ENCODE measurements at regions not wholly inside any gene's neighbourhood (a gene's known extent, or its start where the extent isn't known, plus 50 kb on each side); places are given as distances from the start of the nearest gene placed in this dataset.

DNA sequence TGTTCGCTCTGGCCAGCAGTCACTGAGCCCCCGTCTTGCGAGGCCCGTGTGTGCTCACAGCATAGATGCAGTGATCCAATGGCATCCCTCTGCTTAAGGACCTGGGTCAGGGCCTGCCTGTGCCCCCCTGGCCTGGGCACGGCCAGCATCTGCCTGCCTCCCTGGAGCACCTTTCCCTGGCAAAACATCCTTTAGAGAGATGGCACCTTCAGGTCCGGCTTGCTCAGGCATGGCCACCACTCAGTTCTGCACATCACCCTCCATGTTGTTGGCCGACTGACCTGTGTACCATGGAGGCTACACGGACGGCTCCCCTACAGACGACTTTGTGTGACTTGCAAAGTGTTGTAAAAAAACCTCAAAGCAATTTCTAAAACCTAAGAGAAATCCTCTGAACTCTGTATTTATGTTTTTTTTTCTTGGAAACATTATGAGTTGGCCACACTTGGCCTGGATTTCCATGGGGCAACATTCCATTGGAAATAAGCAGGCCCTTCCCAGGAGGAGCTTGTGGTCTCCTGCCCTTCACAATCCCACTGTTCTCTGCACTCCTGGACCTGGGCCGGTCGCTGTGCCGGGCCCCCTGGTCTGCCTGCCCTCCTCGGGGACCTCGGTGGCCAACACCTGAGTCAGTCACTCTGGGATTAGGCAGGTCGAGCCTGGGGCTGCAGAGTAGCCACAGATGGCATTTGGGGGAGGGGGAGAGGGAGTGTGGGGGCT, 592.4 kb downstream of the TBC1D22A start:
- ATAC-seq (no peak), DNase-seq (ENCODE audit: low read depth, low spot score) (no peak)
- H3K4me1 ChIP-seq (ENCODE audit: control insufficient read depth, insufficient read depth, low read length): no peaks in the 10 kb centered on the region
- no peaks in the 10 kb centered on the region for H3K36me3 ChIP-seq (ENCODE audit: control insufficient read depth, insufficient read depth, low read length)
- H3K9me3 ChIP-seq (ENCODE audit: control insufficient read depth, insufficient read depth, low read depth, low read length): no peaks in the 10 kb centered on the region
- TF ChIP-seq SIN3A (IDR thresholded peaks at IDR 0.05; ENCODE audit: borderline replicate concordance, insufficient read depth, low read depth, low read length) (no peak), POLR2AphosphoS5 (IDR thresholded peaks at IDR 0.05; ENCODE audit: low read depth, low read length) (no peak), TCF7L2 (IDR thresholded peaks at IDR 0.05; ENCODE audit: low read depth, low read length) (no peak)
- TF ChIP-seq, protein P1, sequence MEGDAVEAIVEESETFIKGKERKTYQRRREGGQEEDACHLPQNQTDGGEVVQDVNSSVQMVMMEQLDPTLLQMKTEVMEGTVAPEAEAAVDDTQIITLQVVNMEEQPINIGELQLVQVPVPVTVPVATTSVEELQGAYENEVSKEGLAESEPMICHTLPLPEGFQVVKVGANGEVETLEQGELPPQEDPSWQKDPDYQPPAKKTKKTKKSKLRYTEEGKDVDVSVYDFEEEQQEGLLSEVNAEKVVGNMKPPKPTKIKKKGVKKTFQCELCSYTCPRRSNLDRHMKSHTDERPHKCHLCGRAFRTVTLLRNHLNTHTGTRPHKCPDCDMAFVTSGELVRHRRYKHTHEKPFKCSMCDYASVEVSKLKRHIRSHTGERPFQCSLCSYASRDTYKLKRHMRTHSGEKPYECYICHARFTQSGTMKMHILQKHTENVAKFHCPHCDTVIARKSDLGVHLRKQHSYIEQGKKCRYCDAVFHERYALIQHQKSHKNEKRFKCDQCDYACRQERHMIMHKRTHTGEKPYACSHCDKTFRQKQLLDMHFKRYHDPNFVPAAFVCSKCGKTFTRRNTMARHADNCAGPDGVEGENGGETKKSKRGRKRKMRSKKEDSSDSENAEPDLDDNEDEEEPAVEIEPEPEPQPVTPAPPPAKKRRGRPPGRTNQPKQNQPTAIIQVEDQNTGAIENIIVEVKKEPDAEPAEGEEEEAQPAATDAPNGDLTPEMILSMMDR (IDR thresholded peaks at IDR 0.05): no peak
- TF ChIP-seq, protein P2, sequence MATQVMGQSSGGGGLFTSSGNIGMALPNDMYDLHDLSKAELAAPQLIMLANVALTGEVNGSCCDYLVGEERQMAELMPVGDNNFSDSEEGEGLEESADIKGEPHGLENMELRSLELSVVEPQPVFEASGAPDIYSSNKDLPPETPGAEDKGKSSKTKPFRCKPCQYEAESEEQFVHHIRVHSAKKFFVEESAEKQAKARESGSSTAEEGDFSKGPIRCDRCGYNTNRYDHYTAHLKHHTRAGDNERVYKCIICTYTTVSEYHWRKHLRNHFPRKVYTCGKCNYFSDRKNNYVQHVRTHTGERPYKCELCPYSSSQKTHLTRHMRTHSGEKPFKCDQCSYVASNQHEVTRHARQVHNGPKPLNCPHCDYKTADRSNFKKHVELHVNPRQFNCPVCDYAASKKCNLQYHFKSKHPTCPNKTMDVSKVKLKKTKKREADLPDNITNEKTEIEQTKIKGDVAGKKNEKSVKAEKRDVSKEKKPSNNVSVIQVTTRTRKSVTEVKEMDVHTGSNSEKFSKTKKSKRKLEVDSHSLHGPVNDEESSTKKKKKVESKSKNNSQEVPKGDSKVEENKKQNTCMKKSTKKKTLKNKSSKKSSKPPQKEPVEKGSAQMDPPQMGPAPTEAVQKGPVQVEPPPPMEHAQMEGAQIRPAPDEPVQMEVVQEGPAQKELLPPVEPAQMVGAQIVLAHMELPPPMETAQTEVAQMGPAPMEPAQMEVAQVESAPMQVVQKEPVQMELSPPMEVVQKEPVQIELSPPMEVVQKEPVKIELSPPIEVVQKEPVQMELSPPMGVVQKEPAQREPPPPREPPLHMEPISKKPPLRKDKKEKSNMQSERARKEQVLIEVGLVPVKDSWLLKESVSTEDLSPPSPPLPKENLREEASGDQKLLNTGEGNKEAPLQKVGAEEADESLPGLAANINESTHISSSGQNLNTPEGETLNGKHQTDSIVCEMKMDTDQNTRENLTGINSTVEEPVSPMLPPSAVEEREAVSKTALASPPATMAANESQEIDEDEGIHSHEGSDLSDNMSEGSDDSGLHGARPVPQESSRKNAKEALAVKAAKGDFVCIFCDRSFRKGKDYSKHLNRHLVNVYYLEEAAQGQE (IDR thresholded peaks at IDR 0.05; ENCODE audit: insufficient read depth in 1 of 2, low read depth in 2 of 2, low read length in 1 of 2): no peak
- in situ Hi-C loops (cut with HindIII; ENCODE audit: low pct_unique_long_range_greater_than_20kb, low sequenced_read_pairs) (no loop called here), intact Hi-C loops (cut with micrococcal nuclease; ENCODE audit: unreplicated experiment) (no loop called here)
- no peaks in the 10 kb centered on the region for H3K27me3 ChIP-seq (ENCODE audit: control insufficient read depth, insufficient read depth, low read length)
- POLR2A ChIA-PET: no interaction called here
- CTCF ChIA-PET: no interaction called here
- no TSS peak for BruUV-seq (replicated peaks)
- H3K27ac ChIP-seq (ENCODE audit: low read length): no peak overlapping the region
- no peak overlapping the region for H3K4me3 ChIP-seq (ENCODE audit: low read depth in 2 of 2, low read length in 2 of 2)

DNA sequence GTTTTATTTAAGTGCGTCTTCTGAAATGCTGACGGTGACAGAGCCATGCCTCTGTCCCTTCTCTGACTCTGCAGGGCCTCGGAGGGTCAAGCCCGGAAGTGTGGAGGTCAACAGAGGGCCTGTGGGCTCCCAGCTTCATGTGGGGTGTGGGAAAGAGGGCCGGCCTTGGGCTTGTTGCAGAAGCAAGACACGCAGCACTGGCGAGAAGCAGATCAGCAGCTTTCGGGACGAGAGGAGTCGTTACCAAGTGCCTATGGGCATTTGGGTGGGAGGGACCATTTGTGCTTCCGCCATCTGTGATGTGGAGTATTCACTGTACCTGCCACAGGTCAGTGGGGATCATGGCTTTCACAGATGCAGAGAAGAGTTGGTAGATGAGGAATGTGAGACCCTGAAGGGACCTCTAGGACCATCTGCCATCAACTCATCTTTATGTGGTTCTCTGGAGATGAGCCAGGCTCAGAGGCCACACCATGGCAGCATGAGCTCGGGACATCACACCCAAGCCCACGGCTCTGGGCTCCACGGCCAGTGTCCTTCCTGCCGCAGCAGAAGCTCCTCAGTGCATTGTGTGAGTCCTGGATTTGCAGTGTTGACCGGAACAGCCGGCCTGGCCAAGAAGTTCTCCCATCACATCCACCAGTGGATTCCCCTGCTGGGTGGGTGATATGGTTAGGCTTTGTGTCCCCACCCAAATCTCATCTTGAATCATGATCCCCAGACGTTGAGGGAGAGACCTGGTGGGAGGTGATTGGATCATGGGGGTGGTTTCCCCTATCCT, 590.7 kb downstream of the TBC1D22A start:
- BruUV-seq (replicated peaks): no TSS peak
- POLR2A ChIA-PET: no interaction called here
- H3K36me3 ChIP-seq (ENCODE audit: control insufficient read depth, insufficient read depth, low read length): no peaks in the 10 kb centered on the region
- intact Hi-C loops (cut with micrococcal nuclease; ENCODE audit: unreplicated experiment) (no loop called here), in situ Hi-C loops (cut with HindIII; ENCODE audit: low pct_unique_long_range_greater_than_20kb, low sequenced_read_pairs) (no loop called here)
- no peaks in the 10 kb centered on the region for H3K4me1 ChIP-seq (ENCODE audit: control insufficient read depth, insufficient read depth, low read length)
- no peaks in the 10 kb centered on the region for H3K9me3 ChIP-seq (ENCODE audit: control insufficient read depth, insufficient read depth, low read depth, low read length)
- ATAC-seq (no peak), DNase-seq (ENCODE audit: low read depth, low spot score) (no peak)
- no peak overlapping the region for H3K27ac ChIP-seq (ENCODE audit: low read length)
- CTCF ChIA-PET: no interaction called here
- no peaks in the 10 kb centered on the region for H3K27me3 ChIP-seq (ENCODE audit: control insufficient read depth, insufficient read depth, low read length)
- TF ChIP-seq SIN3A (IDR thresholded peaks at IDR 0.05; ENCODE audit: borderline replicate concordance, insufficient read depth, low read depth, low read length): no peak
- TF ChIP-seq POLR2AphosphoS5 (IDR thresholded peaks at IDR 0.05; ENCODE audit: low read depth, low read length): no peak
- TF ChIP-seq, protein P2 (IDR thresholded peaks at IDR 0.05; ENCODE audit: insufficient read depth in 1 of 2, low read depth in 2 of 2, low read length in 1 of 2): no peak
- TF ChIP-seq, protein P1 (IDR thresholded peaks at IDR 0.05): no peak
- no peak for TF ChIP-seq TCF7L2 (IDR thresholded peaks at IDR 0.05; ENCODE audit: low read depth, low read length)
- H3K4me3 ChIP-seq (ENCODE audit: low read depth in 2 of 2, low read length in 2 of 2): no peak overlapping the region

All from Panc1 (cell line).